ENCODE measurements at regions not wholly inside any gene's neighbourhood (a gene's known extent, or its start where the extent isn't known, plus 50 kb on each side); places are given as distances from the start of the nearest gene placed in this dataset.

- no peak for TF ChIP-seq AFF4 (CRISPR knock-in tag; IDR thresholded peaks at IDR 0.05; ENCODE audit: borderline replicate concordance)
- no peak for TF ChIP-seq PRDM15 (CRISPR knock-in tag; IDR thresholded peaks at IDR 0.05)
- no peak for TF ChIP-seq MLX (CRISPR knock-in tag; IDR thresholded peaks at IDR 0.05)
- TF ChIP-seq MXD4 (CRISPR knock-in tag; IDR thresholded peaks at IDR 0.05; ENCODE audit: borderline replicate concordance), result no peak
- no peak for TF ChIP-seq PREB (CRISPR knock-in tag; IDR thresholded peaks at IDR 0.05; ENCODE audit: borderline replicate concordance)
- no peak for TF ChIP-seq FOXJ3 (CRISPR knock-in tag; IDR thresholded peaks at IDR 0.05; ENCODE audit: borderline replicate concordance)
- TF ChIP-seq E2F5 (CRISPR knock-in tag; IDR thresholded peaks at IDR 0.05), result no peak
- TF ChIP-seq ZNF317 (CRISPR knock-in tag; IDR thresholded peaks at IDR 0.05; ENCODE audit: borderline replicate concordance, low read depth), result no peak
- no peak for TF ChIP-seq CTCF (IDR thresholded peaks at IDR 0.05)
- TF ChIP-seq ZNF532 (CRISPR knock-in tag; IDR thresholded peaks at IDR 0.05; ENCODE audit: borderline replicate concordance), result no peak
- no peak for TF ChIP-seq TP53 (CRISPR knock-in tag; IDR thresholded peaks at IDR 0.05)
Observed at GRCh38 chr12:60947533-60947932, 1312.7 kb upstream of the USP15 start (continued).
